Keratinocyte (primary cell): ENCODE measurements at regions not wholly inside any gene's neighbourhood (a gene's known extent, or its start where the extent isn't known, plus 50 kb on each side); places are given as distances from the start of the nearest gene placed in this dataset.

ENCODE experiments used
- CTCF ChIP-seq, 3 experiments: IDR thresholded peaks in 1 of 3; conservative IDR thresholded peaks in 1 of 3; optimal IDR thresholded peaks in 1 of 3; 2 replicates in 2 of 3; 3 replicates in 1 of 3; pipeline versions ENCODE3 to v1.5.1; 2011; ENCODE audit warnings: low read length in 3 of 3, mild to moderate bottlenecking in 3 of 3, moderate library complexity in 2 of 3, control low read depth in 1 of 3, inconsistent platforms in 1 of 3; ENCODE audit not compliant: insufficient read depth in 2 of 3; ENCODE audit errors: extremely low read depth in 1 of 3
- EZH2 ChIP-seq: IDR thresholded peaks from one replicate; pipeline ENCODE4 v1.6.1; 2012; ENCODE audit warnings: inconsistent platforms, mild to moderate bottlenecking, low read length, moderate library complexity

GRCh38 chr5:82523633-82524032 is 245.5 kb upstream of the RPS23 start:
- TF ChIP-seq CTCF (optimal IDR thresholded peaks at IDR 0.05 in 1 of 3, IDR thresholded peaks at IDR 0.05 in 1 of 3, conservative IDR thresholded peaks at IDR 0.05 in 1 of 3; ENCODE audit: extremely low read depth in 1 of 3, insufficient read depth in 2 of 3, low read length in 3 of 3), result no peak
- no peak for TF ChIP-seq EZH2
